Hepatic stellate cell (primary cell): ENCODE measurements at regions not wholly inside any gene's neighbourhood (a gene's known extent, or its start where the extent isn't known, plus 50 kb on each side); places are given as distances from the start of the nearest gene placed in this dataset.

Source experiments
- DNase-seq: peaks from one replicate; pipeline ENCODE4 v3.0.0; 2011; ENCODE audit warnings: low spot score

GRCh38 chr6:10305790-10306415, 109.0 kb downstream of the TFAP2A start:
- DNase-seq = no peak

- DNase-seq = no peak
These were observed 111.0 kb downstream of the TFAP2A start for GRCh38 chr6:10303608-10304506.

- no peak for DNase-seq
These were observed 112.2 kb downstream of the TFAP2A start for GRCh38 chr6:10302566-10303235.

- no peak for DNase-seq
These were observed 114.8 kb downstream of the TFAP2A start for GRCh38 chr6:10300071-10300470.

- no peak for DNase-seq
These were observed 117.0 kb downstream of the TFAP2A start for GRCh38 chr6:10297832-10298231.

GRCh38 chr6:10278746-10279145, 136.1 kb downstream of the TFAP2A start:
- no peak for DNase-seq

GRCh38 chr6:10276660-10277287, 138.1 kb downstream of the TFAP2A start:
- DNase-seq = no peak

GRCh38 chr6:10276106-10276505, 138.8 kb downstream of the TFAP2A start:
- no peak for DNase-seq

- DNase-seq = no peak
These were observed 142.3 kb downstream of the TFAP2A start for GRCh38 chr6:10272591-10272990.

- no peak for DNase-seq
These were observed 142.9 kb downstream of the TFAP2A start for GRCh38 chr6:10271982-10272381.

GRCh38 chr6:10269814-10270472, 144.9 kb downstream of the TFAP2A start:
- no peak for DNase-seq

- DNase-seq = no peak
These were observed 146.1 kb downstream of the TFAP2A start for GRCh38 chr6:10268611-10269310.

- DNase-seq = no peak
These were observed 146.8 kb downstream of the TFAP2A start for GRCh38 chr6:10268111-10268510.

- no peak for DNase-seq
These were observed 148.4 kb downstream of the TFAP2A start for GRCh38 chr6:10266462-10266861.

- no peak for DNase-seq
These were observed 148.8 kb downstream of the TFAP2A start for GRCh38 chr6:10266061-10266460.

- DNase-seq = no peak
These were observed 152.4 kb downstream of the TFAP2A start for GRCh38 chr6:10262505-10262904.

- DNase-seq = no peak
These were observed 155.2 kb downstream of the TFAP2A start for GRCh38 chr6:10259671-10260070.

- no peak for DNase-seq
These were observed 156.5 kb downstream of the TFAP2A start for GRCh38 chr6:10258341-10258740.

- DNase-seq = peak; percentile 1
These were observed 158.7 kb downstream of the TFAP2A start for GRCh38 chr6:10256113-10256690.

- no peak for DNase-seq
These were observed 164.1 kb downstream of the TFAP2A start for GRCh38 chr6:10250655-10251220.
